ENCODE measurements at regions not wholly inside any gene's neighbourhood (a gene's known extent, or its start where the extent isn't known, plus 50 kb on each side); places are given as distances from the start of the nearest gene placed in this dataset.

- H3K27ac Mint-ChIP-seq, result peak overlapping the region; percentile 61
- H3K9ac ChIP-seq (ENCODE audit: extremely low read depth, low read length, poor library complexity, severe bottlenecking), result no peak overlapping the region
- H3K36me3 ChIP-seq (ENCODE audit: control insufficient read depth, insufficient read depth, low read length), result no peaks in the 10 kb centered on the region
- no peak overlapping the region for H3K27ac ChIP-seq (ENCODE audit: low read depth, low read length)
- TF ChIP-seq, protein P1, sequence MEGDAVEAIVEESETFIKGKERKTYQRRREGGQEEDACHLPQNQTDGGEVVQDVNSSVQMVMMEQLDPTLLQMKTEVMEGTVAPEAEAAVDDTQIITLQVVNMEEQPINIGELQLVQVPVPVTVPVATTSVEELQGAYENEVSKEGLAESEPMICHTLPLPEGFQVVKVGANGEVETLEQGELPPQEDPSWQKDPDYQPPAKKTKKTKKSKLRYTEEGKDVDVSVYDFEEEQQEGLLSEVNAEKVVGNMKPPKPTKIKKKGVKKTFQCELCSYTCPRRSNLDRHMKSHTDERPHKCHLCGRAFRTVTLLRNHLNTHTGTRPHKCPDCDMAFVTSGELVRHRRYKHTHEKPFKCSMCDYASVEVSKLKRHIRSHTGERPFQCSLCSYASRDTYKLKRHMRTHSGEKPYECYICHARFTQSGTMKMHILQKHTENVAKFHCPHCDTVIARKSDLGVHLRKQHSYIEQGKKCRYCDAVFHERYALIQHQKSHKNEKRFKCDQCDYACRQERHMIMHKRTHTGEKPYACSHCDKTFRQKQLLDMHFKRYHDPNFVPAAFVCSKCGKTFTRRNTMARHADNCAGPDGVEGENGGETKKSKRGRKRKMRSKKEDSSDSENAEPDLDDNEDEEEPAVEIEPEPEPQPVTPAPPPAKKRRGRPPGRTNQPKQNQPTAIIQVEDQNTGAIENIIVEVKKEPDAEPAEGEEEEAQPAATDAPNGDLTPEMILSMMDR (conservative IDR thresholded peaks at IDR 0.05), result no peak
- no peaks in the 10 kb centered on the region for H3K36me3 Mint-ChIP-seq (ENCODE audit: low read depth)
- no peak overlapping the region for H3K4me3 ChIP-seq (ENCODE audit: low read length)
- peaks cover 10% of the 10 kb centered on the region for H3K9me3 Mint-ChIP-seq
- peak; percentile 76 for DNase-seq
- H3K4me3 Mint-ChIP-seq, result no peak overlapping the region
- H3K27me3 ChIP-seq (ENCODE audit: control insufficient read depth, insufficient read depth, low read length, poor library complexity, severe bottlenecking), result no peaks in the 10 kb centered on the region
- WGBS, 2 experiments (ENCODE audit: insufficient coverage in 1 of 2, insufficient read length in 1 of 2), result 78% methylated on average over 10 of the region's 10 CpGs; no CpG with 5 or more reads in 1 of the 2 experiments
- H3K4me1 Mint-ChIP-seq, result peaks cover 41% of the 10 kb centered on the region
- H3K27me3 Mint-ChIP-seq (ENCODE audit: insufficient read depth), result peaks cover 4% of the 10 kb centered on the region
- H3K9me3 ChIP-seq (ENCODE audit: control insufficient read depth, low read length), result no peaks in the 10 kb centered on the region
- H3K4me1 ChIP-seq (ENCODE audit: control insufficient read depth, insufficient read depth, low read length), result peaks cover 6% of the 10 kb centered on the region
Observed at GRCh38 chrX:39855748-39856129, 242.0 kb downstream of the BCOR start.

GRCh38 chrX:39856472-39857121, 241.2 kb downstream of the BCOR start:
- no peaks in the 10 kb centered on the region for H3K9me3 ChIP-seq (ENCODE audit: control insufficient read depth, low read length)
- Mint-ChIP-seq H3K4me3 (no peak overlapping the region), H3K4me1 (peaks cover 36% of the 10 kb centered on the region), H3K36me3 (ENCODE audit: low read depth) (no peaks in the 10 kb centered on the region), H3K27ac (no peak overlapping the region), H3K9me3 (peaks cover 7% of the 10 kb centered on the region), H3K27me3 (ENCODE audit: insufficient read depth) (peaks cover 4% of the 10 kb centered on the region)
- H3K4me3 ChIP-seq (ENCODE audit: low read length), result no peak overlapping the region
- no peaks in the 10 kb centered on the region for H3K27me3 ChIP-seq (ENCODE audit: control insufficient read depth, insufficient read depth, low read length, poor library complexity, severe bottlenecking)
- no peaks in the 10 kb centered on the region for H3K4me1 ChIP-seq (ENCODE audit: control insufficient read depth, insufficient read depth, low read length)
- WGBS, 2 experiments (ENCODE audit: insufficient coverage in 1 of 2, insufficient read length in 1 of 2), result 94 to 100% methylated on average over 1 to 5 of the region's 7 CpGs
- H3K9ac ChIP-seq (ENCODE audit: extremely low read depth, low read length, poor library complexity, severe bottlenecking), result no peak overlapping the region
- no peak overlapping the region for H3K27ac ChIP-seq (ENCODE audit: low read depth, low read length)
- DNase-seq, result no peak
- H3K36me3 ChIP-seq (ENCODE audit: control insufficient read depth, insufficient read depth, low read length), result no peaks in the 10 kb centered on the region
- TF ChIP-seq, protein P1 (conservative IDR thresholded peaks at IDR 0.05), result no peak

DNA sequence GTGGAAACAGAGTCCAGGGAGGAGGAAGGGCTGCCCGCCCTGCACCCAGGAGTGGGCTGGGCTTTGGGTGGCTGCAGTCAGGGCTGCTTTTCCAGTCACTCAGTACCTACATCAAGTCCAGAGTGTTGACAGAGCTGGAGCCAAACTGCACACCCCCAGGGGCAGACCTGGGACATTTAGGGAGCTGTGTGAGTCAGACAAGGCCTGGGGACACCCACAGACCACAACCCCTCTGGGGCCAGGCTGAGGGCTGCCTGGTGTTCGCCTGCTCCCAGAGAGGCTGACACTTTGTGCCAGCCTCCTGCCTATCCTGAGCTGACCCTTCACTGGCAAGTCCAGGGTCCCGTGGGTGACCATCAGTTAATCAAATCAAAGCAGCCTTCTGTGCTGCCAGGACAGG, 240.0 kb downstream of the BCOR start:
- Mint-ChIP-seq H3K27me3 (ENCODE audit: insufficient read depth) (peaks cover 3% of the 10 kb centered on the region), H3K4me1 (peaks cover 24% of the 10 kb centered on the region), H3K4me3 (no peak overlapping the region), H3K36me3 (ENCODE audit: low read depth) (no peaks in the 10 kb centered on the region), H3K27ac (no peak overlapping the region), H3K9me3 (peaks cover 4% of the 10 kb centered on the region)
- Histone ChIP-seq H3K9me3 (ENCODE audit: control insufficient read depth, low read length) (no peaks in the 10 kb centered on the region), H3K27ac (ENCODE audit: low read depth, low read length) (no peak overlapping the region), H3K27me3 (ENCODE audit: control insufficient read depth, insufficient read depth, low read length, poor library complexity, severe bottlenecking) (no peaks in the 10 kb centered on the region), H3K9ac (ENCODE audit: extremely low read depth, low read length, poor library complexity, severe bottlenecking) (no peak overlapping the region), H3K4me1 (ENCODE audit: control insufficient read depth, insufficient read depth, low read length) (no peaks in the 10 kb centered on the region), H3K36me3 (ENCODE audit: control insufficient read depth, insufficient read depth, low read length) (no peaks in the 10 kb centered on the region), H3K4me3 (ENCODE audit: low read length) (no peak overlapping the region)
- TF ChIP-seq, protein P1 (conservative IDR thresholded peaks at IDR 0.05), result no peak
- DNase-seq, result no peak
- 100% methylated on average over 3 of the region's 3 CpGs; no CpG with 5 or more reads in 1 of the 2 experiments for WGBS, 2 experiments (ENCODE audit: insufficient coverage in 1 of 2, insufficient read length in 1 of 2)

All from endodermal cell (in vitro differentiated cells).